ENCODE measurements at regions not wholly inside any gene's neighbourhood (a gene's known extent, or its start where the extent isn't known, plus 50 kb on each side); places are given as distances from the start of the nearest gene placed in this dataset.

DNA sequence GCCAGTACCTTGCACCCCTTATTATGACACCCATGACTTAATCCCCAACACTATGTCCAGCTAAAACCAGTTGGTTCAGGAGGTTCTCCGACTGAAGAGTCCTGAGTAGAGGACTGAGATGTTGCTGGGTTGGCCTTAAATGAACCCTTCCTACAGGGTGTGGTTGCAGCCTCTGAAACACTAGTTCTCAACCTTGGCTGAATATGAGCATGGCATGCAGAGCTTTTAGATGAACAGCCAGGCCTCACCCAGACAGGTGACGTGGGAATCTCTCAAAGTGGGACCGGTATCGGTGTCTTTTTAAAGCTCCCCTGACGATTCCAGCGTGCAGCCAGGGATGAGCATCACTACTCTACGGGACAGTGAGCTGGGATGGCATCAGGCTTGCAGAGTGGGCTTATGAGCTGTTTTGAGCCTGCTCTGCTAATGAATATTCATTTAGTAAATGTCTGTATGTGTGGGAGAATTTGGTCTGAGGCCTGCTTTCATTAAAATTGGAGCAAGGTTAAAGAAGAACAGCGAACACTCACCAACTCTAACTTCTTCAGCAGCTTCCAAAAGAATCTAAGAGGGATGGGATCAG is 79.7 kb upstream of the PRICKLE2 start:
- TF ChIP-seq, protein P1, sequence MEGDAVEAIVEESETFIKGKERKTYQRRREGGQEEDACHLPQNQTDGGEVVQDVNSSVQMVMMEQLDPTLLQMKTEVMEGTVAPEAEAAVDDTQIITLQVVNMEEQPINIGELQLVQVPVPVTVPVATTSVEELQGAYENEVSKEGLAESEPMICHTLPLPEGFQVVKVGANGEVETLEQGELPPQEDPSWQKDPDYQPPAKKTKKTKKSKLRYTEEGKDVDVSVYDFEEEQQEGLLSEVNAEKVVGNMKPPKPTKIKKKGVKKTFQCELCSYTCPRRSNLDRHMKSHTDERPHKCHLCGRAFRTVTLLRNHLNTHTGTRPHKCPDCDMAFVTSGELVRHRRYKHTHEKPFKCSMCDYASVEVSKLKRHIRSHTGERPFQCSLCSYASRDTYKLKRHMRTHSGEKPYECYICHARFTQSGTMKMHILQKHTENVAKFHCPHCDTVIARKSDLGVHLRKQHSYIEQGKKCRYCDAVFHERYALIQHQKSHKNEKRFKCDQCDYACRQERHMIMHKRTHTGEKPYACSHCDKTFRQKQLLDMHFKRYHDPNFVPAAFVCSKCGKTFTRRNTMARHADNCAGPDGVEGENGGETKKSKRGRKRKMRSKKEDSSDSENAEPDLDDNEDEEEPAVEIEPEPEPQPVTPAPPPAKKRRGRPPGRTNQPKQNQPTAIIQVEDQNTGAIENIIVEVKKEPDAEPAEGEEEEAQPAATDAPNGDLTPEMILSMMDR (IDR thresholded peaks at IDR 0.05; ENCODE audit: borderline replicate concordance, extremely low read depth, low read length, poor library complexity, severe bottlenecking): no peak
- no peak for TF ChIP-seq EZH2 (IDR thresholded peaks at IDR 0.05; ENCODE audit: borderline replicate concordance, low read depth, low read length, severe bottlenecking)
